CD4-positive, alpha-beta T cell treated with Interleukin-17A for 4 hours (primary cell): ENCODE measurements at regions not wholly inside any gene's neighbourhood (a gene's known extent, or its start where the extent isn't known, plus 50 kb on each side); places are given as distances from the start of the nearest gene placed in this dataset.

Experiments
- DNase-seq: peaks from one replicate; pipeline ENCODE4 v3.0.0-alpha.2; 2020; ENCODE audit warnings: mixed read lengths

DNA sequence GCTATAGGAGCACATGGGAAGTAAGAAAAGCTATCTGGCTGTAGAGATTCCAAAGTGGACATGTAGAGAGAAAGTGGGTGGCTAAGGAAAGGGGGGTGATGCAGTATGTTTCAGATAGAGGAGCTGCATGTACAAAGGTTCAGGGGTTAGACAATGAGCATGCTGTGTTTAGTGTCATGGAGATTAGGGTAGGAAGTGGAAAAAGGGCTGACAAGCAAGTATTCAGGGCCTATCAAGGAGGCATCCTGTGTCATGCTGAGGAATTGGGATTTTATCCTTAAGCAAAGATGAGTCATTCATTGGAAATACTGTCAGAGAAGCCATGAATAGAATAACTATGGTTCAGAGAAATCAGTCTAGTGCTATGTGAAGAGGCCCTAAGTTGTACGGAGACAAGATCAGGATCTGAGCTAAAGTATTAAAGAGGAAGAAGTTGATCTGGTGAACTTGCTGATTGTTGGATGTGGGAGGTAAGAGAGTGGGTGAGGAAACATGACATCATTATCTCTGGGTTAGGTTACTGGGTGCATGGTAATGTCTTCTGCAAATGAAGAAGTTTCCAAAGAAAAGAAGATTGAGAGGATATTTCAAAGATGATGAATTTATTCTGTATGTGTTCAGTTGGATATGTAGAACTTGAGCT is 176.7 kb upstream of the GOLIM4 start:
- DNase-seq: no peak

DNA sequence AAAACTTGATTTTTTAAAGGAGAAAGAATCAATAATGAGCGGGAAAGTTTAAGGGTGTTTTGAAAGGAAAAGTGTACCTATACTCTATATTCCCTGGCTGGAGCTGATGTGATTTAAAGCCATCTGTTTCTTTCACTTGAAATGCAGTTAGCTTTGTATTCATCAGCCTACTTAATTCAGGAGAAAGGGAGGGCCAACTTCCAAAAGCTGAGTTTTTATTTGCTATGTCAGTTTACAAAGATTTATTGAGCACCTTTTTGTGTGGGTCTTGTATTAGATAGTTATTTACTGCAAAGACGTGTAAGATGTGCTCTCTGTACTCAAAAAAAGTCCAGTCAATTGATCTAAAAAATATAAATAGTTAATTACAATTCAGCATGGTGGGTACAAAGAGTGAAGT is 176.2 kb upstream of the GOLIM4 start:
- DNase-seq: no peak

DNA sequence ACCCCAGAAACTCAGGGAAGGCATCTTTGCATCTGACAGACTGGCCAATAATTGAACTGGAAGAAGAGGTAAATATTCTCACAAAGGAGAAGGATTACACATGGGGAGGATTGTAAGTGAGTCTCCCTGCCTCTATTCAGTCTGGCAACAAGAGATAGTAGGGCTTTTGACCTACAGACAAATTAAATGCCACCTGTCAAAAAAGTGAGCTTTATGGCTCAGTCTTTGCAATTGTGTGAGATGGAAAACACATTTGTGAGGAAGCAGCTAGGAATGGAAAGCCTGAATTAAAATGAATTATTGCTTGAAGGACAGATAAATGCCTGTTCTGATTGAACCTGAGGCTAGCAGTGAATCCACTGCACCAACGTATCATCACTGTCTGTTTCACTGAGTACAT is 173.3 kb upstream of the GOLIM4 start:
- DNase-seq: no peak

DNA sequence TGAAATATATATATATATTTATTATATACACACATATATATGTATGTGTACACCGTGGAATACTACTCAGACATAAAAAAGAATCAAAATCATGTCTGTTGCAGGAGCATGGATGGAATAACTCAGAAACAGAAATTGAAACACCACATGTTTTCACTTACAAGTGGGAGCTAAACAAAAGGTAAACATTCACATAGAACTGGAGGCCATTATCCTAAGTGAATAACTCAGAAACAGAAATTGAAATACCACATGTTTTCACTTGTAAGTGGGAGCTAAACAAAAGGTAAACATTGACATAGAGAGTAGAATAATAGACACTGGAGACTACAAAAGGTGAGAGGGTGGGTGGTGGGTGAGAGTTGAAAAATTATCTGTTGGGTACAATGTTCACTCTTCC is 171.5 kb upstream of the GOLIM4 start:
- DNase-seq: no peak

DNA sequence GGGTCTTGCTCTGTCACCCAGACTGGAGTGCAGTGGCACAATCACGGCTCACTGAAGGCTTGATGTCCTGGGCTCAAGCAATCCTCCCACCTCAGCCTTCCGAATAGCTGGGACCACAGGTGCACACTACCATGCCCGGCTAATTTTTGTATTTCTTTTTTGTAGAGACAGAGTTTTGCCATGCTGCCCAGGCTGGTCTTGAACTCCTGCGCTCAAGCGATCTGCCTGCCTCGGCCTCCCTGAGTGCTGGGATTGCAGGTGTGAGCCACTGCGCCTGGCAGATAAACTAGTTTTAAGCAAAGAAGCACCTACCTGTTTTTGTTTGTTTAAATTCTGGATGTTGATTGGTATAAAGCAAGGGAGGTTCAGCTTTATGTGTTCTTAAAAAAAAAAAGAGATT is 170.6 kb upstream of the GOLIM4 start:
- no peak for DNase-seq

DNA sequence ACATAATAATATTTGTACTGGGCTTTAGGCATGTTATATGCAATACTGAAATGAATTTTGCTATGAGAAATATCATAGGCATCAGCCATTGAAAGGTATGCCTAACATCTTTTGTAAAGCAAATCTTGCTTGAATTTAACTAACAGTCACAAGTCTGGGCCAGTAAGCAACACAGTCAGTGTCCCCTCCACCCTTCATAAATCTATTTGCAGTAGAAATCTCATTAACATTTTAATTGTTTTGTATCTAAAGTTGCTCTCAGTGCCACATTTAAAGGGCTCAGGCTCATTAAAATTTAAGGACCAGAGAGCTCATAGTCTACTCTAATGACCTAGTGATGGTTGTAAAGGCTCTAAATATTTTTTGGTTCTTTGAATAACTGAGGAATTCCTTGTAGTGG is 167.2 kb upstream of the GOLIM4 start:
- DNase-seq: no peak

DNA sequence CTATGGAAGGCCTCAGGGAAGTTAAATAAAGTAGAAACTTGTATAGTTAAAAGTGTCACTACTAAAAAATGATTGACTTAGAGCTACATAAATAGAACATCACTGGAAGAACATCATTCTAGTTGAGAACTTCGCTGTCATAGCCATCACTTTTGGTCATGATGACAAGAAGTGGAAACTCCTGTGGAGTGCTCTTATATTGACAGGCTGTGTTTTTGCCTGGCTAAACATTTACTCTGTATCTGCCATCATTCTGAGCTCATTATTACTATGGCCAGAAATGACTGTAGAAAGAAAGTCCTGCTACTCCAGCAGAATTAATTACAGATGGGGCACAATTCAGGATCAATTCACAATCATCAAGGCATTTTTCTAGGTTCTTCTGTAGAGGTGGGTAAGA is 165.1 kb upstream of the GOLIM4 start:
- no peak for DNase-seq

DNA sequence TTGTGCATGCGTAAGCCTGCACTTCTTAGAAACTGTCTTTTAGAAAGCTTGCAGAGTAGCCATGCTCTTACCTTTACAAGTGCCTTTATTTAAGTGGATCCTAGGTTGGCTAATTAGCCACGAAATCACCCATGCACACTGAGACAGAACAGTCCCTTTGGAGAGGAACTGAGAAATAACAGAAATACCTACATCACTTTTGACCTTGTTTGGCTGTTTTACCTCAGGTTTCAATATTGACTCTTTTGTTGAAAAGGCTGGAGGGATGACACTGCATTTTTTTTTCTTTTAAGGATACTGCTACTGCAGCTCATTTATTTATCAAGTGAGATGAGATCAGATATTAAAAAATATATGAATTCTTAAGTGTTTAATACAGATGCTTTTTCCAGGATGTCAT is 155.6 kb upstream of the GOLIM4 start:
- DNase-seq: no peak

DNA sequence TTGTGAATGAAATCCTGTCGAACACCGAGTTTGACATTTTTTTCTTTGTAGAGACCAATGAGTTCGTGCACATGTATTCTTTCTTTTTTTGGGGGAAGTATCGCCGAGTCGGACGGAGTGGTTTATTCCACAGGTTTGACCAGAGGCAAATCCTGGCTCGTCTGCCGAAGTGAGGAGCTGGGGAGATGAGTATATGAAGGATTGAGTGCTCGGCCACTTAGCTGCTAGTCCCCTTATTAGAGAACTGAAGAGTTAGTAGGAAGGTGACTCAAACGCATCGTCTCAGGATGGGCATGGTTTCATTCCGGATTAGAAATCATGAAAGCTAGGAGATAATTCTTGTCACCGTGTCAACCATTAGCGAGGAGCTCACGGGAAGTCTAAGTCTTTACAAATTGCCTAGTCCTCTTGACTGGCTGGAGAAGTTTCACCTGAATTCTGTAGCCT is 154.7 kb upstream of the GOLIM4 start:
- no peak for DNase-seq

DNA sequence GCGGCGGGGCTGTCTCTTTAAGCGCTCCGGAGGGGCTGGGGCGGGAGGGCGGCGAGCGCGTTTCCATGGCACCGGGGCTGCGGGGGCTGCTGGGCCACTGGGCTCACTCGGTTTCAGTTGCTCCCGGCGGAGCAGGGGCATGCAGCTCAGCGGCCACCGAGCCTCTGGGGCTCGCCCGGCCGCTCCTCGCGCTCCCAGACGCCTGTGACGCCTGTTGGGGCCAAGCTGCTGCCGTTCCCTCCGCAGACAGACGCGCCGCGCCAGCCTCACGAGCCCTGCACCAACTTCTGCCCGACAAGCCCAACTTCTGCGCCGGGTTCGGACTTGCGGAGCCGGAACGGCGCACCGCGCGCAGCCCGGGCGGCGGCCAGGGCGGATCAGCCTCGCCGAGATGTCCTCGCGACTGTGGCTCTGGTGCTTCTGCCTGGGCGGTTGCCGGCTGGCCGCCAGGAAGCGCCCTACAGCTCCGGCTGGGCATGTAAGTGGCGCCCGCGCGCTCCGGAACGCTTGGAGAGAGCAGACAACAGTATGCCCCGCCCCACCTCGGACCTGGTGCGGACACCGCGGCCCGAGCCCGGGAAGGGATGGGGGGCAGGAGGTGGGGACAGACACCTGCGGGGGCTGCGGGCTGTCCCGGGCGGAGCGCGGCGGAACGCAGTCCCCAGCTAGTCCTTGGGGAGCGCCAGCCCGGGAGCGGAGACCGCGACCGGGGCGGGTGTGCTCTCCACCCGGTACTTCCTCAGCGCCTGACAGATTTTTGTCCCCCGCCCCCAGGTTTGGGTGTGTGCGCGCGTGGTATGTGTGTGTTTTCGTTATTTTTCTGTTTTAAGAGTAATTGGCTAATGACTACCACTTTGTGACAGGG is 154.1 kb upstream of the GOLIM4 start:
- peak; percentile 2 for DNase-seq

DNA sequence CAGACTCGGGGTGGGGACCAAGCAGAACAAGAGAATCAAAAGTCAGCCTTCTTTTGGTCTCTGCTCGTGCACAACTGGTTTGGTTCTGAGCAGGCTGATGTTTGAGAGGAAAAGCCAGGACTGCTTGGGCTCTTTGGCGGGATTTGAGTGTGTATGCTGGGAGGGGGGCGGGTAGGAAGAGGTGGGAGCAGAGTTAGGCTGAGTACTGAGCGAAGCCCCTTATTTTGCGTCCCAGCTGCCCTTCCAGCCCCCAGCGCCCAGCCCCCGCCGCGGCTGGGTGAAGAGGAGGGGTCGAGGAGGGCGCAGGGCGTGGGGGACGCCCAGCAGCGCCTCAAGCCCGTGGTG is 153.5 kb upstream of the GOLIM4 start:
- no peak for DNase-seq

DNA sequence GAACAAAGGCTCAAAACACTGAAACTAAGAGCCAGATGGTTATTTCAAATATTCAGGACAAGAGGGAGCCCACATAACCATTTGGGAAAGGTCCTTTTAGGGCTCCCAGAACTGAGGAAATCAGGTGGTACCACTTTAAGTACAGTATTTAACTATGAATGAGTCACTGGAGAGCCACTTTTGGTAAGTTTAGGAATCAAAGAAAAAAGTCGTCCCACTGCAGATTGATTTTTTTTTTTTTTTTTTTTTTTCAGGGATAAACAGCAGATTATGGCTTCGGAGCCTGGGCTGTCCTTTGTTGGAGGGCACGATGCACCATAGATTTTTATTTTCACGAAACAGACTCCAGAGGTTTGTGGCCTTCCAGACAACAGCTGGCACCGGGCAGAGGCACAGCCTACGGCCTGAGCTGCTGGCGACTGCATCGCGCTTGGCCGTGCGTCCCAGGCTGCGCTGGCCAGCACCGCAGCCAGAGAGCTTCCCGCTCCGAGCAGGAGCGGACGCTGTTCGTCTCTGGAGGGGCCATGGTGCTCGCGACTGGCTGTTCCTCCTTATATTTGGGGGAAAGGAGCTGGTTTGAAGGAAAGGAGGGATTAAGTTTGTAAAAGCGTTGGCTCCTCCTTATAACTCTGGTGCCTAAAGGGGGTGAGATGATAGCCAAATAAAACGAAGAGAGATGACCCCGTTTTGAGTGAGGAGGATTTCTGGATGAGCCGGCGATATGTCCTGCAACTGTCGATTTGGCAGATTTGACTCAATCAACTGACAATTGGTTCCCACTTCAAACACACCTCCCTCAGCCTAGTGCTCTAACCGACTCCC is 152.9 kb upstream of the GOLIM4 start:
- DNase-seq: no peak

DNA sequence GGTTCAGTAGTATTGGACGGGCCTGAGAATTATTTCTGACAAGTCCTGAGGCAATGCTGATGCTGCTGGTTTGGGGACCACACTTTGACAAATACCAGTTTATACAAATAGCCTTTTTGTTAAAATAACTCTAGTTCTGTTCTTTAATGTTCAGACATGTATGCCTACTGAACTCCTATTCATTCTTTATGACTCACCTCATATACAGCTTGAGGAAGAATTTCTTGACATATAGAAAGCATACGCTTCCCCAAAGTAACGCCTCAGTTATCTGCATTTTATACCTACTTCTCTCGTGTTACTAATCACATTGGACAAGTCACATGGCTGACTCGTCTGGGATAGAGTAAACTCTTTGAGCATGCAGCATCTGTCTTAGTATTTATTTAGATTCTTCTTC is 145.4 kb upstream of the GOLIM4 start:
- DNase-seq: no peak

DNA sequence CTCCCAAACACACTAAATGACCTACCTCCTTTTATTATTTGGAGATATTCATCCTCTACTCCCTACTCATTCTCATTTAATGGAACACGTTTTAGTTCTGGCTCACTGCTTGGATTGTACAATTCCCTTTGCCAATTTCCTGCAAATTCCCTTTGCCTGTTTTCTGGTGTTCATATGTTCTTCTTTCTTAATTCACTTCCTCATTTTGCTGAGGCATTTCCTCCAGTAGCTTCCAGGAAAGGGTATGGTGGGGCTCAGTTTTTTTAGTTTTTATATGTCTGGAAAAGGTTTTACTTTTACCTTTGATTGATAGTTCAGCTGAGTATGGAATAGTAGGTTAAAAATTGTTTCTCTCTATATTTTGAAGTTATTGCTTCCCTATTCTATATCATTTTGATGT is 143.6 kb upstream of the GOLIM4 start:
- no peak for DNase-seq

DNA sequence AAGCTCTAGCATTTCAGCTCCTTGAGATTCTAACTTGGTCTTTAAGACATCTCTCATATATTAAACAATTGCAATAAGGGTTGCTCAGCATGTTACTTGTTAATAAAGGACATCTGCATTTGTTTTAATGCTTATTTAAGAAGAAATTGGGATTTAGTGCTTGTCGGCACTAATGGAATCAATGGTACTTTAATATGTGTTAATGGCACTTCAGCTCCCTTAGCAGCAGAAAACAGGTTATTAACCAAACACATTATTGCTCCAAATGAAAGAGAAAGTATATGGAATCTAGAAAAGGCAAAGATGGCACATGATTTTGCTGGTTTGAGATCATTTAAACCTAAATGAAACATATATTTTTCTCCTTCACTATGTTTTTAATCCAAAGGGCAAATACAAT is 137.3 kb upstream of the GOLIM4 start:
- no peak for DNase-seq

DNA sequence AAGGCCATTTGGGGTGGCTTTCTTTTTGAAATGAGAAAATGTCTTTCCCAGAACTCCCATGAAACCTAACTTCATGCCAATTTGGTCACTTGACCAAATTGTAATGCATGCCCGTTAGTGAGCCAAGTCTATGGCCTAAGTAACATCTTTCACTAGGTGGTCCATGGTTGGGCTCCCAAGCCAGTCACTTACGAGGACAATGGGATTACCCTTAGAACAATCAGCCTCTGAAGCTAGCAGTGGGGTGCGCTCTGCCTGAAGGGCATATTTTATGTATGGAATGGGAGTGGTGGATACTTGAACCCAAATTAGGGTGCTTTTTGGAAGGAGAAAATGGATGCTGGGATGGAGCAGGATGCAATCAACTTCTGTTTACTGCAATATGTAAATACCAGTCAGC is 127.4 kb upstream of the GOLIM4 start:
- DNase-seq: no peak

DNA sequence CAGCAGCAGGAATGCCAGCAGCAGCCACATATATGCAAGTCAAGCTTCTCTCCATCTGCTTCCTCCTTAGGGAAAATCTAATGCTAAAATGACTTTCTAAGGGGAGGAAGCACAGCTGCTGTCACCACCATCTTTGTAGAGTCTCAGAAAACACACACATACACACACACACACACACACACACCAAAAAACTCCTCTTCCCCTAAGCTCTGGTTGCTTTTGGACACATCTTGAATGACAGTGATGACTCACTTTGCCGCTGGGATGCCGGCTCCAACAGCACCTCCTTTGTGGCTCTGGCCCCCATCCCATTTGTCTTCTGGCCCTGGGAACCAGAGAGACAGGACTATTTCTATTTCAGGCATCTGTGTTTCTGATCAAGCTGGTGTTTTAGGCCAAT is 124.8 kb upstream of the GOLIM4 start:
- DNase-seq: no peak

DNA sequence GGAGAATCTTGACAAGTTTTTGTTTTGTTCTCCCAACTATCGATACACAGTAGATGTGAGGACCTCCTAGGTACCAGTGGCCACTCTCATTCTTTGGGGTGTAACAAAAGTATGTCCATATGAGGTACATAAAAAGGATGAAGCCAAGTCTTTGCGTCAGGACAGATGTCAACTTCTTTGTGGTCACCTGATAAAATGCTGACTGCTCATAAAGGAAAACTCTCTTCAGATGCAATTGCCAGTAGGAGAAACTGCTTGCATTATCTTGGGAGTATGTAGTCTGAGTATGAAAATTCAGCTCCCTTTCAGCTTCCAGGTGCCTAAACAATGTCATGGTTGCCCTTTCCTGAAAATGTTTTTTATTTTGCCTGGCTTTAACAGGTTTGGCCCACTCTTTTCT is 123.8 kb upstream of the GOLIM4 start:
- DNase-seq: no peak

DNA sequence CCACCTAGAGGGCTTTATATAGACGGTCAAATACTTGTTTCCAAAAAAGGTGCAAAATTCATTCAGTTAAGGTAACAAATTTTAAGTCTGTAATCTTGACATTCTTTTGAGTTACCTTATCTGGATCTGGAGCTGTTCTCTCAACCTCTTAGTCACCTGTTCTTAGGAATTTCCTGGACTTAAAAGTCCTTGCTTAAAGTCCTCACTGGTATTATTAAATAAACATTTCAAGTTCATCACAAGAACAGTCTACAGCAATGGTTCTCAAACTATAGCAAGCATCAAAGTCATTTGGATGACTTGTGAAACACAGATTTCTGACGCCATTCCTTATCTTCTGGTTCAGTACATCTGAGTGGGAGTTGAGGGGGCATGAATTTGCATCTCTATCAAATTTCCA is 122.9 kb upstream of the GOLIM4 start:
- DNase-seq: no peak

DNA sequence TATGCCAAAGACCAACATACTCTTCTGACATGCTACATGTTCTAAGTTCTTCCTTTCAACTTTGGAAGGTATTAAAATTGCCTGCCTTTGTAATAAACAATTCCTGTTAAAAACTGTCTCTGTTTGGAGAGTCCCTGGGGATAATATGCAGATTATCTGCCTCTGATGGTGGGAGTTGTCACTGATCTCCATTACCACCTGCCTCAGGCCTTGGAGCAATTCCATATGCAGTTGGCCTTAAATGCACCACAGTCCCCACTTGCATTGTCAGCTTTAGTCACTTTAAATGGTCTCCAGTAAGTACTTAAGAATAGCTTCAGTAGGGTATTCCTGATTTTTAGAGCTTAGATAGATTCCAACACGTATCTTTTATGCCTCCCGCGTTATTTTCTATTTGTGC is 121.1 kb upstream of the GOLIM4 start:
- no peak for DNase-seq

DNA sequence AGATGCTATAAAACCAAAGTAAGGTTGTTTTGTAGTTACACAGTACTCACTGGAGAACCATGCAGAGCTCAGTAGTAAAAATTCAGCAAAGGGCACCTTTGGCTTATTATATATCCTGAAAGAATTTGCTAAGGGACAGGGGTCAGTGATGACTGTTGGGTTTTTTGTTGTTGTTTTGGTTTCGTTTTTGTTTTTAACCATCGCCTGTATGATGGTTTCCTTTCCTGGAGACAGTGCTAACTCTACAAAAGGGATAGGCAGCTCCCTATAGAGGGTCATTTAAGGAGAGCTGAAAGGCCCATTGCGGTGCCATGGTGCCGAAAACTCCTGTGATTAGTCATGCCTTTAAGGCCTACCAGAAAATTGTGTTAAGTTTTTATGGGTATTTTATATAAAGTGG is 118.2 kb upstream of the GOLIM4 start:
- no peak for DNase-seq

DNA sequence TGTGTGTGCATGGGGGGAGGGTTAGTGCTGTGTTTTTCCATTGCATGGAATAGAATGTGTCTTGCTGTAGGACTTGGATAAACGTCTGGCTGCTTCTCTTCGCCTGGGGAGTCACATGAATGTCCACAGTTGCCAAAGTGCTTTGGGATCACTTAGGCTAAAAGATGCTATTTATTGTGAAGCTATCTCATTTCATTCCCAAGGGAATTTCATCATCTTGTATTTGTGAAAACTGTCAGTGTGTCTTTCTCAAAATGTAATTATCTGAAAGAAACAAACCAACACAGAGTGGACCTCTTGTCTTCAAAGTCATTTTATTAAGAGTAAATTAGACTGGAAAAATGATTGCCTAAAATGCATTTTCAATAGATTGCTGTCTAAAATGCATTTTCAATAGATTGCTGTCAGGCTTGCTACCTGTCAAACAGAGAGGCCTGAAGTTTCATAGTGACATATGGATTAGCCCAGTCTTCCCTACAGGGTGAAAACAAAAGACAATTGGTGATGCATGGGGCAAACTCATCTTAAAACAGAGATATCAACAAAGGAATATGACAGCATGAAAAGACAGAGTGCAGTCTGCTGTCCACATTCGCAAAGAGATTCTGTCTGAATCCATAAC is 117.1 kb upstream of the GOLIM4 start:
- no peak for DNase-seq

DNA sequence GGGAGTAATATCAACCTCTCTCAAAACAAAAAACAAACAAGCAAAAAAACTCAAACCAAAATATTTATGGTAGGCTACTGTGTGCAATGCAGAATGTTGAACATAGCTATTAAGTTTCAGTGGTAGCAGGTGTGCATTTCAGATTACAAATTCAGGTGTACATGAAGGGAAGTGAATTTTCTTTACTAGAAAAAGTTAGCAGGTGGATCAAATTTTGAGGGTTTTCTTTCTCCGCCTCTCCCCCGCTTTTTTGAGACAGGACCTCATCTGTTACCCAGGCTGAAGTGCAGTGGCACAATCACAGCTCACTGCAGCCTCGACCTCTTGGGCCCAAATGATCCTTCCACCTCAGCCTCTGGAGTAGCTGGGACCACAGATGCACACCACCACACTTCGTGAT is 109.7 kb upstream of the GOLIM4 start:
- no peak for DNase-seq

DNA sequence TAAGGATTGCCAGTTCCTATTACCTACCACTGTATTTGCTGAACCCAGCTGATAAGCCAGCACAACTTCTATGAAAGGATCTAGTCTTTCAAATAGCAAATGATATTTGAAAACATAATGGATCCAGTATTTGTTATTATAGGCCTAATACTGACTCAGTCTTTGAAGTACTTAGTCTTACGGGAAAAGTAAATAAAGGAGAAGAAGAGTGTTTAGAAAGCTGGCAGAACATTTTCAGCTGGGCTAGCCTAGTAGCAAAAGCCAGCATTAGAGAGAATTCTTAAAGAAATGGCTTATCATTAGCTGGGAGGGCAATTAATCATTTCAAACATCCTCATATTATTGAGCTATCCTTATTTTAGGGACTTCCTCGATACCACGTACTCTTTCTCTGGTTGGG is 101.4 kb upstream of the GOLIM4 start:
- no peak for DNase-seq
